IMR-90 (cell line): ENCODE measurements at regions not wholly inside any gene's neighbourhood (a gene's known extent, or its start where the extent isn't known, plus 50 kb on each side); places are given as distances from the start of the nearest gene placed in this dataset.

Experiments used
- ATAC-seq: fragments of 200-7000 bp; cut with Tn5 transposase; 2 replicates; pipeline ENCODE4 v1.9.1; 2020; ENCODE audit warnings: low read depth, mild to moderate bottlenecking, moderate library complexity
- BruUV-seq: library from RNA; stranded (reverse); fragments of 400-500 nt; replicated peaks from 2 replicates; lab custom pipeline; 2021; lab: Mats Ljungman, UMichigan
- CTCF ChIA-PET: fragments of 300-600 bp; formaldehyde crosslinking; extraction: SDS; loops from one replicate; lab custom pipeline; 2021; ENCODE audit warnings: antibody characterized with exemption; lab: Yijun Ruan, JAX
- POLR2A ChIA-PET: fragments of 300-600 bp; sonication (Branson Sonifier 250); formaldehyde crosslinking; loops from one replicate; lab custom pipeline; 2022; ENCODE audit warnings: antibody characterized with exemption; ENCODE audit not compliant: unreplicated experiment; lab: Charles Lee
- DNase-seq: peaks from one replicate; pipeline ENCODE4 v3.0.0; 2013
- H2AFZ ChIP-seq: replicated peaks from 2 replicates; pipeline ENCODE3; 2013; ENCODE audit warnings: low read length, mild to moderate bottlenecking; ENCODE audit not compliant: poor library complexity
- H2AK5ac ChIP-seq: 2 replicates; pipeline ENCODE4 v1.6.1; 2013; ENCODE audit warnings: low read depth, low read length, inconsistent platforms
- H2AK9ac ChIP-seq: replicated peaks from 2 replicates; pipeline ENCODE3; 2013; ENCODE audit warnings: mild to moderate bottlenecking, low read depth, low read length, moderate library complexity; ENCODE audit not compliant: poor library complexity
- H2BK120ac ChIP-seq: 2 replicates; pipeline ENCODE4 v1.6.1; 2013; ENCODE audit warnings: low read depth, low read length, inconsistent platforms
- H2BK15ac ChIP-seq: 3 replicates; pipeline ENCODE4 v1.6.1; 2013; ENCODE audit warnings: low read depth, low read length, inconsistent platforms
- H2BK20ac ChIP-seq: 2 replicates; pipeline ENCODE4 v1.6.1; 2013; ENCODE audit warnings: low read depth, mild to moderate bottlenecking, inconsistent platforms, low read length, moderate library complexity
- H2BK5ac ChIP-seq: 2 replicates; pipeline ENCODE4 v1.6.1; 2013; ENCODE audit warnings: mild to moderate bottlenecking, low read depth, low read length, inconsistent platforms; ENCODE audit not compliant: poor library complexity, severe bottlenecking
- H3K14ac ChIP-seq: replicated peaks from 2 replicates; pipeline ENCODE4 v1.6.1; 2013; ENCODE audit warnings: low read depth, low read length, inconsistent platforms
- H3K18ac ChIP-seq: 2 replicates; pipeline ENCODE4 v1.6.1; 2013; ENCODE audit warnings: low read depth, low read length, control low read depth
- H3K23ac ChIP-seq: 2 replicates; pipeline ENCODE4 v1.6.1; 2013; ENCODE audit warnings: low read depth, low read length, inconsistent platforms
- H3K27ac ChIP-seq: 2 replicates; pipeline ENCODE4 v1.5.1; 2013; ENCODE audit warnings: mild to moderate bottlenecking, control low read depth, low read length; ENCODE audit not compliant: insufficient read depth
- H3K27me3 ChIP-seq: 2 replicates; pipeline ENCODE4 v1.6.1; 2013; ENCODE audit warnings: low read length; ENCODE audit not compliant: control insufficient read depth, insufficient read depth
- H3K36me3 ChIP-seq: 2 replicates; pipeline ENCODE4 v1.6.1; 2013; ENCODE audit warnings: low read length, mixed read lengths; ENCODE audit not compliant: control insufficient read depth, insufficient read depth
- H3K4ac ChIP-seq: 2 replicates; pipeline ENCODE4 v1.6.1; 2013; ENCODE audit warnings: low read depth, low read length, inconsistent platforms
- H3K4me1 ChIP-seq: 2 replicates; pipeline ENCODE4 v1.6.1; 2013; ENCODE audit warnings: low read length, mixed read lengths; ENCODE audit not compliant: control insufficient read depth, insufficient read depth
- H3K4me2 ChIP-seq: 2 replicates; pipeline ENCODE4 v1.6.1; 2013; ENCODE audit warnings: low read depth, mild to moderate bottlenecking, control low read depth, low read length, moderate library complexity
- H3K4me3 ChIP-seq: 2 replicates; pipeline ENCODE4 v1.5.1; 2013; ENCODE audit warnings: low read depth, mild to moderate bottlenecking, control low read depth, low read length, moderate library complexity; ENCODE audit not compliant: insufficient read depth
- H3K56ac ChIP-seq: 2 replicates; pipeline ENCODE4 v1.6.1; 2013; ENCODE audit warnings: low read length, inconsistent platforms; ENCODE audit not compliant: insufficient read depth; ENCODE audit errors: extremely low read depth
- H3K79me1 ChIP-seq, 2 experiments: 2 replicates each; pipeline ENCODE4 v1.6.1; 2013; ENCODE audit warnings: low read length in 2 of 2, inconsistent platforms in 1 of 2, low read depth in 1 of 2
- H3K9ac ChIP-seq: 2 replicates; pipeline ENCODE4 v1.6.1; 2013; ENCODE audit warnings: low read depth, low read length, control low read depth
- H3K9me1 ChIP-seq: 2 replicates; pipeline ENCODE4 v1.6.1; 2013; ENCODE audit warnings: low read length, inconsistent platforms; ENCODE audit not compliant: insufficient read depth
- H3K9me3 ChIP-seq: 2 replicates; pipeline ENCODE4 v1.6.1; 2013; ENCODE audit warnings: low read length; ENCODE audit not compliant: control insufficient read depth, insufficient read depth
- H4K20me1 ChIP-seq: 2 replicates; pipeline ENCODE4 v1.6.1; 2013; ENCODE audit warnings: low read length, inconsistent platforms; ENCODE audit not compliant: insufficient read depth
- H4K5ac ChIP-seq: 2 replicates; pipeline ENCODE4 v1.6.1; 2013; ENCODE audit warnings: mild to moderate bottlenecking, low read depth, low read length, control low read depth
- H4K8ac ChIP-seq, 2 experiments: 2 replicates each; pipeline ENCODE4 v1.6.1; 2013; ENCODE audit warnings: low read depth in 2 of 2, low read length in 2 of 2, control low read depth in 1 of 2, inconsistent platforms in 1 of 2
- H4K91ac ChIP-seq: 2 replicates; pipeline ENCODE4 v1.6.1; 2013; ENCODE audit warnings: low read depth, low read length, inconsistent platforms; ENCODE audit not compliant: insufficient read depth
- BHLHE40 ChIP-seq: fragments of 150-350 bp; IDR thresholded peaks from 2 replicates; pipeline ENCODE4 v1.6.1; 2016; ENCODE audit warnings: mild to moderate bottlenecking, low read depth, low read length
- CEBPB ChIP-seq: IDR thresholded peaks from 2 replicates; pipeline ENCODE4 v1.6.1; 2012; ENCODE audit warnings: low read depth, low read length, improper control_type of control experiment
- CHD1 ChIP-seq: IDR thresholded peaks from 2 replicates; pipeline ENCODE4 v1.6.1; 2012; ENCODE audit warnings: low read depth, low read length, improper control_type of control experiment
- FOS ChIP-seq: fragments of 150-350 bp; IDR thresholded peaks from 2 replicates; pipeline ENCODE4 v1.6.1; 2016; ENCODE audit warnings: low read depth, low read length
- MAFK ChIP-seq: IDR thresholded peaks from 2 replicates; pipeline ENCODE4 v1.6.1; 2012; ENCODE audit warnings: low read depth, low read length, improper control_type of control experiment
- MAZ ChIP-seq: IDR thresholded peaks from 2 replicates; pipeline ENCODE4 v1.6.1; 2012; ENCODE audit warnings: low read depth, mild to moderate bottlenecking, low read length, improper control_type of control experiment, moderate library complexity, borderline replicate concordance
- MXI1 ChIP-seq: IDR thresholded peaks from 2 replicates; pipeline ENCODE4 v1.6.1; 2012; ENCODE audit warnings: low read depth, mild to moderate bottlenecking, low read length, moderate library complexity, borderline replicate concordance
- NFE2L2 ChIP-seq: fragments of 150-350 bp; IDR thresholded peaks from 2 replicates; pipeline ENCODE4 v1.6.1; 2016; ENCODE audit warnings: low read depth, mild to moderate bottlenecking, low read length
- POLR2A ChIP-seq: IDR thresholded peaks from 2 replicates; pipeline ENCODE4 v1.6.1; 2012; ENCODE audit warnings: mild to moderate bottlenecking, low read depth, low read length
- RAD21 ChIP-seq: IDR thresholded peaks from 2 replicates; pipeline ENCODE4 v1.6.1; 2012; ENCODE audit warnings: low read length, improper control_type of control experiment
- RCOR1 ChIP-seq: IDR thresholded peaks from 2 replicates; pipeline ENCODE4 v1.6.1; 2012; ENCODE audit warnings: mild to moderate bottlenecking, low read length, improper control_type of control experiment; ENCODE audit not compliant: insufficient replicate concordance
- RFX5 ChIP-seq: IDR thresholded peaks from 2 replicates; pipeline ENCODE4 v1.8.0; 2012; ENCODE audit warnings: low read depth, mild to moderate bottlenecking, low read length, moderate library complexity
- SMC3 ChIP-seq: fragments of 150-350 bp; IDR thresholded peaks from 2 replicates; pipeline ENCODE4 v1.6.1; 2016; ENCODE audit warnings: low read depth, mild to moderate bottlenecking, antibody characterized with exemption, low read length, moderate library complexity
- WGBS, 2 experiments: methylation state at CpG; one replicate each; pipeline versions ENCODE4 v1.1.5 to v1.1.7; 2013; ENCODE audit warnings: missing lambda C conversion rate in 2 of 2; ENCODE audit not compliant: insufficient read length in 1 of 2; ENCODE audit errors: extremely low coverage in 2 of 2; 5-methylcytosine and 5-hydroxymethylcytosine counted together
- dilution Hi-C: fragments of 300-500 bp; cut with HindIII; formaldehyde crosslinking; loops from one replicate; pipeline ENCODE4 v1.14.3; 2018; ENCODE audit warnings: low sequenced_read_pairs; ENCODE audit not compliant: unreplicated experiment
- in situ Hi-C: fragments of 300-500 bp; cut with MboI; formaldehyde crosslinking; loops from 3 replicates; pipeline ENCODE4 v1.14.3; 2019; ENCODE audit warnings: low sequenced_read_pairs, inconsistent platforms, mixed read lengths
- intact Hi-C: fragments of 100-400 bp; cut with micrococcal nuclease; formaldehyde crosslinking; loops from 2 replicates; pipeline ENCODE4 v1.10.0; 2022
- TF ChIP-seq, protein P1 (sequence below): fragments of 150-350 bp; IDR thresholded peaks from 2 replicates; pipeline ENCODE4 v1.6.1; 2016; ENCODE audit warnings: low read depth, mild to moderate bottlenecking, low read length, moderate library complexity, borderline replicate concordance
- TF ChIP-seq, protein P2 (sequence below): fragments of 150-350 bp; IDR thresholded peaks from 2 replicates; pipeline ENCODE4 v1.6.1; 2017; ENCODE audit warnings: mild to moderate bottlenecking, antibody characterized with exemption, low read length, low read depth
- TF ChIP-seq, protein P3 (sequence below): conservative IDR thresholded peaks from 2 replicates; pipeline ENCODE4 v1.5.1; 2012; ENCODE audit warnings: mild to moderate bottlenecking, low read depth, low read length, improper control_type of control experiment

DNA sequence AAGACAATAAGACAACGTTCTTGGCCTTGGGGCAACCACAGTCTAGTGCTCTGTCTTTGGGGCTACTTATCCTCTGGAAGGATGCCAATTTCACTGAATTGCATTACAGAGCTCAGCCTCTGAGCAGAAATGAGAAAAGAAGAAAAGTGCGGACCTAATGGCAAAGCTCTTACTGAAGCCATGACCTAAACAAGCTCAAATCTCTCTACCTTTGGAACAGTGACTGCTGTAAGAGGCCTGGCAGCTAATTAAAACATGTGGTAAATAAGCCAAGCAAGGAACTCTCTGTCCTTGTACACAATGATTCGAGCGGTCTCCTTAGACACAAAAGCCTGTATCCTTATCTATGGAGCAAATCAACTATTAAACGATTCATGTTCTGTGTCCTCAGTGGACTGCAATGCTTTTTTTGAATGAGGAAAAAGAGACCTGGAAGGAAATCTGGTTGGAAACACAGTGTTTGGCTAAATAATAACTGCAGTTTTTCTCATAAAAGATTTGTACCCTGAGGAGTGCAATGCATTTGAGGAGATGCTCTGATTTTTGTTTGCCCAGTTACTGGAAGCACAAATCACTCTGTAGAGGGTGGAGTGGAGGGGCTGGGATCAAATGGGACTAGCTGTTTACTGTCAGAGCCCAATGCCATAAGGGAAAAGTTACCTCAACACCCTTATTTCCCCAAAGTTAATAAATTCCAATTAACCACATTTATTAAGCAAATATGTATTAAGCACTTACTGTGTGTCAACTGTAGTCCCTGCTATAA, 113.9 kb downstream of the NDUFA12 start:
- Histone ChIP-seq H3K36me3 (no peaks in the 10 kb centered on the region), H3K9ac (no peak overlapping the region), H3K4me2 (no peak overlapping the region), H2BK15ac (no peak overlapping the region), H3K79me1 (no peaks in the 10 kb centered on the region), H4K5ac (no peak overlapping the region), H2AK5ac (no peak overlapping the region), H3K9me1 (no peaks in the 10 kb centered on the region), H3K56ac (no peak overlapping the region), H4K8ac (no peak overlapping the region), H3K4me3 (no peak overlapping the region), H3K4me1 (no peaks in the 10 kb centered on the region), H2BK5ac (no peak overlapping the region), H3K27ac (no peak overlapping the region), H3K9me3 (no peaks in the 10 kb centered on the region), H2BK20ac (no peak overlapping the region), H4K91ac (no peak overlapping the region), H3K23ac (no peak overlapping the region), H4K20me1 (no peaks in the 10 kb centered on the region), H3K4ac (no peak overlapping the region), H3K14ac (no peak overlapping the region), H3K27me3 (peaks cover 6% of the 10 kb centered on the region), H2AK9ac (no peak overlapping the region), H2BK120ac (no peak overlapping the region), H3K18ac (no peak overlapping the region), H2AFZ (no peak overlapping the region)
- in situ Hi-C loops (no loop called here), dilution Hi-C loops (no loop called here), intact Hi-C loops (no loop called here)
- ChIA-PET CTCF (no interaction called here), POLR2A (no interaction called here)
- no TSS peak for BruUV-seq
- no peak for DNase-seq
- TF ChIP-seq NFE2L2 (no peak), POLR2A (no peak), FOS (no peak), CEBPB (no peak), MXI1 (no peak), SMC3 (no peak), RCOR1 (no peak), RAD21 (no peak), BHLHE40 (no peak), CHD1 (no peak), RFX5 (no peak), MAZ (no peak), MAFK (no peak)
- TF ChIP-seq, protein P1, sequence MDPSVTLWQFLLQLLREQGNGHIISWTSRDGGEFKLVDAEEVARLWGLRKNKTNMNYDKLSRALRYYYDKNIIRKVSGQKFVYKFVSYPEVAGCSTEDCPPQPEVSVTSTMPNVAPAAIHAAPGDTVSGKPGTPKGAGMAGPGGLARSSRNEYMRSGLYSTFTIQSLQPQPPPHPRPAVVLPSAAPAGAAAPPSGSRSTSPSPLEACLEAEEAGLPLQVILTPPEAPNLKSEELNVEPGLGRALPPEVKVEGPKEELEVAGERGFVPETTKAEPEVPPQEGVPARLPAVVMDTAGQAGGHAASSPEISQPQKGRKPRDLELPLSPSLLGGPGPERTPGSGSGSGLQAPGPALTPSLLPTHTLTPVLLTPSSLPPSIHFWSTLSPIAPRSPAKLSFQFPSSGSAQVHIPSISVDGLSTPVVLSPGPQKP = no peak
- TF ChIP-seq, protein P2, sequence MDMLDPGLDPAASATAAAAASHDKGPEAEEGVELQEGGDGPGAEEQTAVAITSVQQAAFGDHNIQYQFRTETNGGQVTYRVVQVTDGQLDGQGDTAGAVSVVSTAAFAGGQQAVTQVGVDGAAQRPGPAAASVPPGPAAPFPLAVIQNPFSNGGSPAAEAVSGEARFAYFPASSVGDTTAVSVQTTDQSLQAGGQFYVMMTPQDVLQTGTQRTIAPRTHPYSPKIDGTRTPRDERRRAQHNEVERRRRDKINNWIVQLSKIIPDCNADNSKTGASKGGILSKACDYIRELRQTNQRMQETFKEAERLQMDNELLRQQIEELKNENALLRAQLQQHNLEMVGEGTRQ = no peak
- TF ChIP-seq, protein P3, sequence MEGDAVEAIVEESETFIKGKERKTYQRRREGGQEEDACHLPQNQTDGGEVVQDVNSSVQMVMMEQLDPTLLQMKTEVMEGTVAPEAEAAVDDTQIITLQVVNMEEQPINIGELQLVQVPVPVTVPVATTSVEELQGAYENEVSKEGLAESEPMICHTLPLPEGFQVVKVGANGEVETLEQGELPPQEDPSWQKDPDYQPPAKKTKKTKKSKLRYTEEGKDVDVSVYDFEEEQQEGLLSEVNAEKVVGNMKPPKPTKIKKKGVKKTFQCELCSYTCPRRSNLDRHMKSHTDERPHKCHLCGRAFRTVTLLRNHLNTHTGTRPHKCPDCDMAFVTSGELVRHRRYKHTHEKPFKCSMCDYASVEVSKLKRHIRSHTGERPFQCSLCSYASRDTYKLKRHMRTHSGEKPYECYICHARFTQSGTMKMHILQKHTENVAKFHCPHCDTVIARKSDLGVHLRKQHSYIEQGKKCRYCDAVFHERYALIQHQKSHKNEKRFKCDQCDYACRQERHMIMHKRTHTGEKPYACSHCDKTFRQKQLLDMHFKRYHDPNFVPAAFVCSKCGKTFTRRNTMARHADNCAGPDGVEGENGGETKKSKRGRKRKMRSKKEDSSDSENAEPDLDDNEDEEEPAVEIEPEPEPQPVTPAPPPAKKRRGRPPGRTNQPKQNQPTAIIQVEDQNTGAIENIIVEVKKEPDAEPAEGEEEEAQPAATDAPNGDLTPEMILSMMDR = no peak
- ATAC-seq = no peak
- no CpG with 5 or more reads among the region's 5 CpGs for WGBS, 2 experiments
